ENCODE measurements at regions not wholly inside any gene's neighbourhood (a gene's known extent, or its start where the extent isn't known, plus 50 kb on each side); places are given as distances from the start of the nearest gene placed in this dataset.

GRCh38 chr6:54754406-54754805, 92.2 kb upstream of the FAM83B start:
- TF ChIP-seq CTCF (IDR thresholded peaks at IDR 0.05; ENCODE audit: borderline replicate concordance, extremely low read depth, low read length, poor library complexity, severe bottlenecking) (no peak), EZH2 (IDR thresholded peaks at IDR 0.05; ENCODE audit: borderline replicate concordance, low read depth, low read length, severe bottlenecking) (no peak)
